GM21390 (cell line): ENCODE measurements at regions not wholly inside any gene's neighbourhood (a gene's known extent, or its start where the extent isn't known, plus 50 kb on each side); places are given as distances from the start of the nearest gene placed in this dataset.

Experiments used
- ATAC-seq: cut with Tn5 transposase; IDR thresholded peaks from one replicate; pipeline ENCODE4 v1.9.1; 2021; ENCODE audit not compliant: unreplicated experiment

GRCh38 chr4:123832173-123833026 is 435.8 kb downstream of the SPRY1 start:
- no peak for ATAC-seq

- ATAC-seq: no peak
Observed at GRCh38 chr4:123833171-123833643, 436.6 kb downstream of the SPRY1 start.

GRCh38 chr4:123835831-123836590 is 439.4 kb downstream of the SPRY1 start:
- ATAC-seq: no peak

GRCh38 chr4:123836851-123837595 is 440.4 kb downstream of the SPRY1 start:
- no peak for ATAC-seq

- no peak for ATAC-seq
Observed at GRCh38 chr4:123838474-123838873, 441.9 kb downstream of the SPRY1 start.

- ATAC-seq: no peak
Observed at GRCh38 chr4:123840197-123840596, 443.6 kb downstream of the SPRY1 start.

GRCh38 chr4:123841447-123842121 is 445.0 kb downstream of the SPRY1 start:
- no peak for ATAC-seq

- no peak for ATAC-seq
Observed at GRCh38 chr4:123843137-123843536, 446.5 kb downstream of the SPRY1 start.

GRCh38 chr4:123844374-123844773 is 447.8 kb downstream of the SPRY1 start:
- no peak for ATAC-seq

GRCh38 chr4:123846092-123846491 is 449.5 kb downstream of the SPRY1 start:
- no peak for ATAC-seq

GRCh38 chr4:123846561-123846960 is 450.0 kb downstream of the SPRY1 start:
- ATAC-seq: no peak

- ATAC-seq: no peak
Observed at GRCh38 chr4:123848606-123849005, 452.0 kb downstream of the SPRY1 start.

GRCh38 chr4:123849495-123849894 is 452.9 kb downstream of the SPRY1 start:
- no peak for ATAC-seq

- ATAC-seq: no peak
Observed at GRCh38 chr4:123851521-123851920, 454.9 kb downstream of the SPRY1 start.

- no peak for ATAC-seq
Observed at GRCh38 chr4:123853651-123854050, 457.1 kb downstream of the SPRY1 start.

- no peak for ATAC-seq
Observed at GRCh38 chr4:123856689-123857545, 460.3 kb downstream of the SPRY1 start.

- ATAC-seq: no peak
Observed at GRCh38 chr4:123858465-123858864, 461.9 kb downstream of the SPRY1 start.

- no peak for ATAC-seq
Observed at GRCh38 chr4:123862812-123863211, 466.2 kb downstream of the SPRY1 start.

GRCh38 chr4:123866796-123867195 is 470.2 kb downstream of the SPRY1 start:
- no peak for ATAC-seq
